ENCODE measurements at regions not wholly inside any gene's neighbourhood (a gene's known extent, or its start where the extent isn't known, plus 50 kb on each side); places are given as distances from the start of the nearest gene placed in this dataset.

DNA sequence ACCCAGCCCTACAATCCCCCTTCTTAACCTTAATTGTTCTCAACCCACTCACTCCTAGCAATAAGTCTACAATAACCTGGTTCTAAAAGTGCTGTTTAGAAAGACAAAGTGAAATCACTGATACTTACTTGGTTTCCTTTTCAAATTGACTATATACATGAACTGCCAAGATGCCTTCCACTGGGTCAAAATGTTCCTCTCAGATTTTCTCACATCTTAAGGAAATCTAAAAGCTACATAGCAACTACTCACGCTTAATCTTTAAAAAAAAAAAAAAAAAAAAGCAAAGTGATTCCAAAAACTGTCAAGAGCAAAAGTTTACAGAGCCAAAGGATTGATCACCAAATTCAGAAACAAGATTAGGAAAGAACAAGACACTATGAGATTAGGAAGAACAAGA lies 68.7 kb upstream of the MAP4 start (continued):
- TF ChIP-seq, protein P1, sequence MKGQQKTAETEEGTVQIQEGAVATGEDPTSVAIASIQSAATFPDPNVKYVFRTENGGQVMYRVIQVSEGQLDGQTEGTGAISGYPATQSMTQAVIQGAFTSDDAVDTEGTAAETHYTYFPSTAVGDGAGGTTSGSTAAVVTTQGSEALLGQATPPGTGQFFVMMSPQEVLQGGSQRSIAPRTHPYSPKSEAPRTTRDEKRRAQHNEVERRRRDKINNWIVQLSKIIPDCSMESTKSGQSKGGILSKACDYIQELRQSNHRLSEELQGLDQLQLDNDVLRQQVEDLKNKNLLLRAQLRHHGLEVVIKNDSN (CRISPR knock-in tag; IDR thresholded peaks at IDR 0.05) = no peak

DNA sequence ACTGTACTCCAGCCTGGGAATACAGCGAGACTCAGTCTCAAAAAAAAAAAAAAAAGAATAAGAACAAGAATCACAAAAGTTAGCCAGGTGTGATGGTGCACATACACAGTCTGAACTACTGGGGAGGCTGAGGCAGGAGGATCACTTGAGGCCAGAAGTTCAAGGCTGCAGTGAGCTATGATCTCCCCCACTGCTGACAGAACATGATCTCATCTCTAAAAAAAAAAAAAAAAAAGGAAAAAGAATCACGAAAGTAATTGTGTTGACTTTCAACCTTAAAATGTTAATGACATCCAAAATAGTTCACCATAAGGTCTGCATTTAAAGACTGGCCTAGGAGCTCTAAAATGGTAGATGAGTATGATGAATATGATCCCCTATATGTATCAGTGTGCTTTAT lies 68.0 kb upstream of the MAP4 start:
- DNase-seq (ENCODE audit: low spot score) = no peak
- TF ChIP-seq, protein P2, sequence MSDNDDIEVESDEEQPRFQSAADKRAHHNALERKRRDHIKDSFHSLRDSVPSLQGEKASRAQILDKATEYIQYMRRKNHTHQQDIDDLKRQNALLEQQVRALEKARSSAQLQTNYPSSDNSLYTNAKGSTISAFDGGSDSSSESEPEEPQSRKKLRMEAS (CRISPR knock-in tag; IDR thresholded peaks at IDR 0.05) = no peak
- TF ChIP-seq OVOL2 (CRISPR knock-in tag; IDR thresholded peaks at IDR 0.05; ENCODE audit: borderline replicate concordance) (no peak), ZBTB21 (CRISPR knock-in tag; IDR thresholded peaks at IDR 0.05; ENCODE audit: borderline replicate concordance) (no peak), NFYB (CRISPR knock-in tag; conservative IDR thresholded peaks at IDR 0.05; ENCODE audit: low read depth) (no peak), ZNF671 (CRISPR knock-in tag; IDR thresholded peaks at IDR 0.05) (no peak), SP1 (CRISPR knock-in tag; conservative IDR thresholded peaks at IDR 0.05) (no peak), GRHL2 (CRISPR knock-in tag; IDR thresholded peaks at IDR 0.05; ENCODE audit: insufficient replicate concordance, severe bottlenecking) (no peak), FOXP1 (CRISPR knock-in tag; IDR thresholded peaks at IDR 0.05; ENCODE audit: borderline replicate concordance) (no peak), SMAD3 (CRISPR knock-in tag; IDR thresholded peaks at IDR 0.05; ENCODE audit: borderline replicate concordance) (no peak), RELA (CRISPR knock-in tag; IDR thresholded peaks at IDR 0.05; ENCODE audit: borderline replicate concordance) (no peak), TEAD4 (CRISPR knock-in tag; IDR thresholded peaks at IDR 0.05) (no peak), ELF4 (CRISPR knock-in tag; IDR thresholded peaks at IDR 0.05; ENCODE audit: low read depth) (no peak), TEAD1 (CRISPR knock-in tag; IDR thresholded peaks at IDR 0.05) (no peak), ESRRA (CRISPR knock-in tag; IDR thresholded peaks at IDR 0.05; ENCODE audit: borderline replicate concordance) (no peak), GTF2I (CRISPR knock-in tag; conservative IDR thresholded peaks at IDR 0.05) (no peak)
- TF ChIP-seq, protein P3, sequence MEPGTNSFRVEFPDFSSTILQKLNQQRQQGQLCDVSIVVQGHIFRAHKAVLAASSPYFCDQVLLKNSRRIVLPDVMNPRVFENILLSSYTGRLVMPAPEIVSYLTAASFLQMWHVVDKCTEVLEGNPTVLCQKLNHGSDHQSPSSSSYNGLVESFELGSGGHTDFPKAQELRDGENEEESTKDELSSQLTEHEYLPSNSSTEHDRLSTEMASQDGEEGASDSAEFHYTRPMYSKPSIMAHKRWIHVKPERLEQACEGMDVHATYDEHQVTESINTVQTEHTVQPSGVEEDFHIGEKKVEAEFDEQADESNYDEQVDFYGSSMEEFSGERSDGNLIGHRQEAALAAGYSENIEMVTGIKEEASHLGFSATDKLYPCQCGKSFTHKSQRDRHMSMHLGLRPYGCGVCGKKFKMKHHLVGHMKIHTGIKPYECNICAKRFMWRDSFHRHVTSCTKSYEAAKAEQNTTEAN (CRISPR knock-in tag; IDR thresholded peaks at IDR 0.05) = no peak
- TF ChIP-seq, protein P4, sequence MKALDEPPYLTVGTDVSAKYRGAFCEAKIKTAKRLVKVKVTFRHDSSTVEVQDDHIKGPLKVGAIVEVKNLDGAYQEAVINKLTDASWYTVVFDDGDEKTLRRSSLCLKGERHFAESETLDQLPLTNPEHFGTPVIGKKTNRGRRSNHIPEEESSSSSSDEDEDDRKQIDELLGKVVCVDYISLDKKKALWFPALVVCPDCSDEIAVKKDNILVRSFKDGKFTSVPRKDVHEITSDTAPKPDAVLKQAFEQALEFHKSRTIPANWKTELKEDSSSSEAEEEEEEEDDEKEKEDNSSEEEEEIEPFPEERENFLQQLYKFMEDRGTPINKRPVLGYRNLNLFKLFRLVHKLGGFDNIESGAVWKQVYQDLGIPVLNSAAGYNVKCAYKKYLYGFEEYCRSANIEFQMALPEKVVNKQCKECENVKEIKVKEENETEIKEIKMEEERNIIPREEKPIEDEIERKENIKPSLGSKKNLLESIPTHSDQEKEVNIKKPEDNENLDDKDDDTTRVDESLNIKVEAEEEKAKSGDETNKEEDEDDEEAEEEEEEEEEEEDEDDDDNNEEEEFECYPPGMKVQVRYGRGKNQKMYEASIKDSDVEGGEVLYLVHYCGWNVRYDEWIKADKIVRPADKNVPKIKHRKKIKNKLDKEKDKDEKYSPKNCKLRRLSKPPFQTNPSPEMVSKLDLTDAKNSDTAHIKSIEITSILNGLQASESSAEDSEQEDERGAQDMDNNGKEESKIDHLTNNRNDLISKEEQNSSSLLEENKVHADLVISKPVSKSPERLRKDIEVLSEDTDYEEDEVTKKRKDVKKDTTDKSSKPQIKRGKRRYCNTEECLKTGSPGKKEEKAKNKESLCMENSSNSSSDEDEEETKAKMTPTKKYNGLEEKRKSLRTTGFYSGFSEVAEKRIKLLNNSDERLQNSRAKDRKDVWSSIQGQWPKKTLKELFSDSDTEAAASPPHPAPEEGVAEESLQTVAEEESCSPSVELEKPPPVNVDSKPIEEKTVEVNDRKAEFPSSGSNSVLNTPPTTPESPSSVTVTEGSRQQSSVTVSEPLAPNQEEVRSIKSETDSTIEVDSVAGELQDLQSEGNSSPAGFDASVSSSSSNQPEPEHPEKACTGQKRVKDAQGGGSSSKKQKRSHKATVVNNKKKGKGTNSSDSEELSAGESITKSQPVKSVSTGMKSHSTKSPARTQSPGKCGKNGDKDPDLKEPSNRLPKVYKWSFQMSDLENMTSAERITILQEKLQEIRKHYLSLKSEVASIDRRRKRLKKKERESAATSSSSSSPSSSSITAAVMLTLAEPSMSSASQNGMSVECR (CRISPR knock-in tag; IDR thresholded peaks at IDR 0.05; ENCODE audit: borderline replicate concordance) = no peak
- TF ChIP-seq, protein P5, sequence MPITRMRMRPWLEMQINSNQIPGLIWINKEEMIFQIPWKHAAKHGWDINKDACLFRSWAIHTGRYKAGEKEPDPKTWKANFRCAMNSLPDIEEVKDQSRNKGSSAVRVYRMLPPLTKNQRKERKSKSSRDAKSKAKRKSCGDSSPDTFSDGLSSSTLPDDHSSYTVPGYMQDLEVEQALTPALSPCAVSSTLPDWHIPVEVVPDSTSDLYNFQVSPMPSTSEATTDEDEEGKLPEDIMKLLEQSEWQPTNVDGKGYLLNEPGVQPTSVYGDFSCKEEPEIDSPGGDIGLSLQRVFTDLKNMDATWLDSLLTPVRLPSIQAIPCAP (CRISPR knock-in tag; IDR thresholded peaks at IDR 0.05) = no peak
- TF ChIP-seq, protein P6, sequence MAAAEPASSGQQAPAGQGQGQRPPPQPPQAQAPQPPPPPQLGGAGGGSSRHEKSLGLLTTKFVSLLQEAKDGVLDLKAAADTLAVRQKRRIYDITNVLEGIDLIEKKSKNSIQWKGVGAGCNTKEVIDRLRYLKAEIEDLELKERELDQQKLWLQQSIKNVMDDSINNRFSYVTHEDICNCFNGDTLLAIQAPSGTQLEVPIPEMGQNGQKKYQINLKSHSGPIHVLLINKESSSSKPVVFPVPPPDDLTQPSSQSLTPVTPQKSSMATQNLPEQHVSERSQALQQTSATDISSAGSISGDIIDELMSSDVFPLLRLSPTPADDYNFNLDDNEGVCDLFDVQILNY (CRISPR knock-in tag; IDR thresholded peaks at IDR 0.05) = no peak
- TF ChIP-seq, protein P7, sequence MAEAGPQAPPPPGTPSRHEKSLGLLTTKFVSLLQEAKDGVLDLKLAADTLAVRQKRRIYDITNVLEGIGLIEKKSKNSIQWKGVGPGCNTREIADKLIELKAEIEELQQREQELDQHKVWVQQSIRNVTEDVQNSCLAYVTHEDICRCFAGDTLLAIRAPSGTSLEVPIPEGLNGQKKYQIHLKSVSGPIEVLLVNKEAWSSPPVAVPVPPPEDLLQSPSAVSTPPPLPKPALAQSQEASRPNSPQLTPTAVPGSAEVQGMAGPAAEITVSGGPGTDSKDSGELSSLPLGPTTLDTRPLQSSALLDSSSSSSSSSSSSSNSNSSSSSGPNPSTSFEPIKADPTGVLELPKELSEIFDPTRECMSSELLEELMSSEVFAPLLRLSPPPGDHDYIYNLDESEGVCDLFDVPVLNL (CRISPR knock-in tag; IDR thresholded peaks at IDR 0.05; ENCODE audit: borderline replicate concordance, low read depth) = no peak
- POLR2A ChIA-PET = interaction anchor here (0.6 to 0.7 kb wide), 2 partner anchors 146 to 474 kb away, joined by 3 read pairs; no protein-coding TSS in a partner anchor

More for the DNA sequence above, 68.0 kb upstream of the MAP4 start:
- Mint-ChIP-seq H3K27ac (peak overlapping the region; percentile 80; the same call in 1 of the 2 replicates), H3K36me3 (peaks cover 3% of the 10 kb centered on the region; the same call in 1 of the 2 replicates), H3K4me3 (no peak overlapping the region), H3K4me1 (peaks cover 19% of the 10 kb centered on the region), H3K27me3 (ENCODE audit: low read depth) (no peaks in the 10 kb centered on the region), H3K9me3 (no peaks in the 10 kb centered on the region)
- CTCF ChIA-PET = interaction anchor here (2.1 kb wide), 1 partner anchor 67 kb away, joined by 6 read pairs; no protein-coding TSS in a partner anchor
- no peak for ATAC-seq

Data from WTC11 (cell line).